Loucy (cell line): ENCODE measurements at regions not wholly inside any gene's neighbourhood (a gene's known extent, or its start where the extent isn't known, plus 50 kb on each side); places are given as distances from the start of the nearest gene placed in this dataset.

Source experiments
- EZH2phosphoT487 ChIP-seq: fragments of 200-600 bp; IDR thresholded peaks from 2 replicates; pipeline ENCODE4 v1.6.1; 2018; ENCODE audit warnings: antibody characterized with exemption, mild to moderate bottlenecking, moderate library complexity, borderline replicate concordance
- TF ChIP-seq, protein P1 (sequence below): fragments of 200-600 bp; sonication (generic); conservative IDR thresholded peaks from 2 replicates; pipeline ENCODE4 v1.5.1; 2014; ENCODE audit warnings: mild to moderate bottlenecking, antibody characterized with exemption, low read length

DNA sequence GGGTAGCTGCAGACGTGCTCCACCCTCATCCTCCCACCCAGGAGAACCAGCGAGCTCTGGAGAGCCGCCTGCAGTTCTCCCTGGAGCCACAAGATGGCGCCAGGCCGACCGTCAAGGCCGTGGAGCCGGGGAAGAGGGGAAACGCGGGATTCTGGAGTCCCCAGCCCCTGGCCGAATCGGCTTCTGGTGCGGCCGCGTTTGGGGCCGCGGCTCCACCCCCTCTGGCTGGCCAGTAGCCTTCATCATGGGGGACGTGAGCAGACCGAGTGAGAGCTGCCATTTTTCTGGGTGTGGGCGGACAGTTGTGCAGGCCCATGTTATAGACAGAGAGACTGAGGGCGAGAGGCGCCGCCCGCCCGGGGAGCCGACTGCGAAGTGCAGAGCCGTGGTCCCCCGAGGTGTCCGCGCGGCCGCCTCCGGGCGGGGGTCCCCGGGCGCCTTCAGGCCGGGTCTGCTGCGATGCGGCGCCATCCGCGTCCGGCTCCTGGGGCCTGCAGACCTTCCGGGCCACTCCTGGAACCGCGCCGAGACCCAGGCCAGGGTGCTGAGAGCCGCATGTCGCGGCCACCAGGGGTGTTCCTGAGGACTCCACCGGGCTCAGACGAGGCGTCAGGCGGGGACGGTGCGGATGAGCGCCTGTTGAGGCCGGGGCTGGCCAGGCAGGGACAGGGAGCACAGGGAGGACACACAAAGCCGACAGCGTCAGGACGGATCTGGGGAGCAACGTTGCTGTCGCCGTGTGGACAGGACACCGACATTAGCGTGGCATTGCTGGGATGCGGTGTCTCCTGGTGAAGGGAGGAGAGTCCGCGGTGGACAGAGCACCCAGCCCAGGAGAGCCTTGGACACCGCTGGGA is 418.2 kb upstream of the HS6ST1 start:
- no peak for TF ChIP-seq EZH2phosphoT487
- TF ChIP-seq, protein P1, sequence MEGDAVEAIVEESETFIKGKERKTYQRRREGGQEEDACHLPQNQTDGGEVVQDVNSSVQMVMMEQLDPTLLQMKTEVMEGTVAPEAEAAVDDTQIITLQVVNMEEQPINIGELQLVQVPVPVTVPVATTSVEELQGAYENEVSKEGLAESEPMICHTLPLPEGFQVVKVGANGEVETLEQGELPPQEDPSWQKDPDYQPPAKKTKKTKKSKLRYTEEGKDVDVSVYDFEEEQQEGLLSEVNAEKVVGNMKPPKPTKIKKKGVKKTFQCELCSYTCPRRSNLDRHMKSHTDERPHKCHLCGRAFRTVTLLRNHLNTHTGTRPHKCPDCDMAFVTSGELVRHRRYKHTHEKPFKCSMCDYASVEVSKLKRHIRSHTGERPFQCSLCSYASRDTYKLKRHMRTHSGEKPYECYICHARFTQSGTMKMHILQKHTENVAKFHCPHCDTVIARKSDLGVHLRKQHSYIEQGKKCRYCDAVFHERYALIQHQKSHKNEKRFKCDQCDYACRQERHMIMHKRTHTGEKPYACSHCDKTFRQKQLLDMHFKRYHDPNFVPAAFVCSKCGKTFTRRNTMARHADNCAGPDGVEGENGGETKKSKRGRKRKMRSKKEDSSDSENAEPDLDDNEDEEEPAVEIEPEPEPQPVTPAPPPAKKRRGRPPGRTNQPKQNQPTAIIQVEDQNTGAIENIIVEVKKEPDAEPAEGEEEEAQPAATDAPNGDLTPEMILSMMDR, result peak; percentile 99
